ENCODE measurements at regions not wholly inside any gene's neighbourhood (a gene's known extent, or its start where the extent isn't known, plus 50 kb on each side); places are given as distances from the start of the nearest gene placed in this dataset.

GRCh38 chr7:25947669-25948516 lies 204.1 kb upstream of the NFE2L3 start:
- no peak for DNase-seq (ENCODE audit: low read depth, low spot score)

- no peak for DNase-seq (ENCODE audit: low read depth, low spot score)
These were observed 202.1 kb upstream of the NFE2L3 start for GRCh38 chr7:25949736-25950487.

DNA sequence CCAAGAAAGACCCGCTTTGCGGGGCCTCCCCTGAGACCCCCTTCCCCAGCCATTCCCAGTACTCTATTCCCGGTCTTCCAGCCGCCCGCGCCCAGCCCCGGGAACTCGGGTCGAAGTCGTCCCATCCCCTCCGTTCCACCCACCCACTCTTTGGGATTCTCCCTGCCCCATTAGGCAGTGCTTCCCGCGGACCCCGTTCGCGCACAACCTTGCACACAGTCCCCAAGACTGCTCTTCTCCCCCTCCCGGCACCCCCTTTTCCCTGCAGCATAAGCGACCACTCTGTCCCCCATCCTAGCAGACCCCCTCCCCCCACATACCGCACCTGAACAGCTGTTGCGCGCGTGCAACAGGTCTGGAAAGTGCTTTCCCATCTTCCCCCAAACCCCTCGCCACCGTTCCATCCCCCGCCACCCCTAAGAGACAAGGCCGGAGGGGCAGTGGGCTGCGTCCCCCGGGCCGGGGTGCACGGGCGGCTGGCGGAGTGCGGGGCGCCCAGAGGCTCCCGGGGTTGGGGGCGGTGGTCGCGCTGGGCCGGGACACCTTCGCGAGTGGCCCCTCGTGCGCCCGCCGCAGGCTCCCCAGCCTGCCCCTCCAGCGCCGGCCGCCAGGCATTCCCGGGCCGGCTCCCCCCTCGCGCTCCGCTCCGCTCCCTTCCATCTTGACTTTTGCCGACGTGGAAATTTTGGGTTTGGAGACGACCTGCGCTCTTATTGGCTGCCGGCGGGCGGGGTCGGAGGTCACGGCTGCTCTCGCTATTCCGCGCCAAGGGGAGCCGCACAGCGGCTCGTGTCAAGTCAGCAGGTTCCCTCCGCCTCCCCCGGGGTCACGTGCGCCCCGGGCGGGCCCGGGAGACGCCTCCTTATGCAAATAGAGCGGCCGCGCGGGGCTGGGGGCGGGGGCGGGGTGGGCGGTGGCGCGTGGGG lies 201.2 kb upstream of the NFE2L3 start:
- DNase-seq (ENCODE audit: low read depth, low spot score): peak; percentile 9

DNA sequence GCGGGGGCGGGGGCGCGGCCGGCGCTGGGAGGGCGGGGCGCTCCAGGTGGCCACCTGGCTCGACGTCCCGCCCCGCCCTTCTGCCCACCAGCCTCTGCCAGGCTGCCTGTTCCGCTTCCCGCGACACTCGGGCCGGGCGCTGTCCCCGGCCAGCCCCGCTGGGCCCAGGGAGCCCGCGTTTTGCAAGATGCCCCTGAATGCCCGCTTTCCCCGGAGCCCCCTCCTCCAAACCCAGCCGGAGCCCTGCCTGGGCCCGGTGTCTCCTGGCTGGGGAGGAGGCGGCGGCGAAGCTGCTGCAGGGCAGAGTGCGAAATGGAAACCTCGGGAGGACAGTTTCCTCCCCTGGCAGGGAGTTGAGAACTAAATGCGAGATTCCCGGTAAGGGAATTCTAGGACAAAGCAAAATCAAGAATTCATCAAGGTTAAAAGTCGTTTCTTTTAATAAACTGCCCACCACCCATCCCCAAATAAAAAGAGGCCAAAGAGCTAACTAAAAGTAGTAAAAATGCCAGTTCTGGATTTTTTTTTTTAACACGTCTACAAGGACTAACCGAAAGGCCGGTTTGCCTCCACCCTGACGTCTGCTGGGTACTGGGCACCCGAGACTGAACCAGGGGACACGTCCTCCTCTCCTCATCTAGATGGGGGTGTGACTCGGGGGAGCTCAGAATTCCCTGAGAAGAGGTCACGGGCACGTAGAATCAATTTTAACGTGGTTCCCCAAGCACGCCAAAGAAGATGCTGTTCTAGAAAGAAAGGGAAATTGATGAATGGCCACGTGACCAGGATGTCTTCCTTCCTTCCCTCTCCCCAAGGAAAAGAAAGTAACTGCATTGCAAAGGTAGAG lies 200.4 kb upstream of the NFE2L3 start:
- DNase-seq (ENCODE audit: low read depth, low spot score): no peak

GRCh38 chr7:25952261-25953057 lies 199.5 kb upstream of the NFE2L3 start:
- DNase-seq (ENCODE audit: low read depth, low spot score): no peak

- DNase-seq (ENCODE audit: low read depth, low spot score): no peak
These were observed 198.1 kb upstream of the NFE2L3 start for GRCh38 chr7:25953859-25954258.

GRCh38 chr7:25954395-25954794 lies 197.6 kb upstream of the NFE2L3 start:
- DNase-seq (ENCODE audit: low read depth, low spot score): no peak

DNA sequence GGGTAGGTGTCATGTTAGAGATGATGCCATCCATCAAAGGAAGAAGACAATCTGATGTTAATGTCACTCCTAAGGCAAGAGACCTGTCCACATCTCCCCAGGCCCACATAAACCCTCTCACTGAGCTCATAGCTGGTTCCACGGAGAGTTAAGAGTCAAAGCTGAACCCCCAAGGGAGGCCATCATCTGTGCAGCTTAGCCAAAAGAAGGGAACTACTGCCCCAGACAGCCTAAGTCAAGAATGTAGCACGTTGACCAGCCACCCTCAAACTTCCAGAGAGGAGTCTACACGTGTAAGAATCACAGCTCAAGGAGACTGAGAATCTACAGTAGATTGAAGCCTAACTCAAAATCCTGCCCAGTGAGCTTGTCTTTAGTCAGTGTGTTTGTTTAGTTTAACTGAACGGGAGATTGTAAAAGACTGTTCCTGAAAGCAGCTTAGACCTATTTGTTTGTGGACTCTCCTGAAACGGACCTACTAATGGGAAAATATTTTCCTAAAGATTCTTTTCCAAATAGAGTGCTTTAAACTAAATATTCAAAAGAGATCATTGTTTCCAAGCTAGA lies 192.7 kb upstream of the NFE2L3 start:
- DNase-seq (ENCODE audit: low read depth, low spot score): no peak

- DNase-seq (ENCODE audit: low read depth, low spot score): no peak
These were observed 188.3 kb upstream of the NFE2L3 start for GRCh38 chr7:25963733-25964132.

DNA sequence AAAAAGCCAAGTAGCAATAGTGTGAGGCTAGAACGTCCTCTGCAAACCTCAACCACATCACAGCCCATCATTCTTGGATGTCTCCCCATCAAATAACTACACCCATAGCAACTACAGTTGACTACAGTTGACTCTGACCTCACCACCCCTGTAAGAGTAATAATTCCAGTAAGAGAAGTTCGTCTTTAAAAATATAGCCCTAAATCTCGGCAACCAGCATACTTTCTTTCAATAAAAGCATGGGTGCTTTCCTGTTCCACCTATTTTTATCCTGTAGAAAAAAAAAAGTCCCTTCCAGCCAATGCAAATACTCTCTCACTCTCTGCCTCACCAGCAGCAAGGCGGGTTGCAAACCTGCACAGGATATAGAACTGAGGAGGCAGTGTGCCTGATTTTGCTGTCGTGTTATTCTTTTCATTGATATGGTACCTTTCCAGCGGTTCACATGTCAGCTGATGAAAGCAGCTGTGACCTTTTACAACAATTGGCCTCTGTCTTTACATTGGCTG lies 187.5 kb upstream of the NFE2L3 start:
- DNase-seq (ENCODE audit: low read depth, low spot score): no peak

- no peak for DNase-seq (ENCODE audit: low read depth, low spot score)
These were observed 186.4 kb upstream of the NFE2L3 start for GRCh38 chr7:25965405-25966123.

DNA sequence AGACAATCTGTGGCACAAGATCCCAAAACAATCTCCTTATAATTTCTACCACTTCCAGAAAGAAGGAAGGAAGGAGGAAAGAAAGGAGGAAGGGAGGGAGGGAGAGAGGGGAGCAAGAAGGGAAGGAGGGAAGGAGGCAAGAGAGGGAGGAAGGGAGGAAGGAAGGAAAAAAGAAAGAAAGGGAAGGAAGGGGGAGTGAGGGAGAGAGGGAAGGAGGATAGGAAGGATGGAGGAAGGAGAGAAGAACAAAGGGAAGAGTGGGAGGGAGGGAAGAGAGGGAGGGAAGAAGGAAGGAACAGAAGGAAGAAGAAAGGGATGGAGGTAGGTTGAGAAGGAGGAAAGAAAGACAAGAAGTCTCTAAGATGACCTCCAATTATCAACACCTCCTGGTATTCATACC lies 185.5 kb upstream of the NFE2L3 start:
- DNase-seq (ENCODE audit: low read depth, low spot score): no peak

DNA sequence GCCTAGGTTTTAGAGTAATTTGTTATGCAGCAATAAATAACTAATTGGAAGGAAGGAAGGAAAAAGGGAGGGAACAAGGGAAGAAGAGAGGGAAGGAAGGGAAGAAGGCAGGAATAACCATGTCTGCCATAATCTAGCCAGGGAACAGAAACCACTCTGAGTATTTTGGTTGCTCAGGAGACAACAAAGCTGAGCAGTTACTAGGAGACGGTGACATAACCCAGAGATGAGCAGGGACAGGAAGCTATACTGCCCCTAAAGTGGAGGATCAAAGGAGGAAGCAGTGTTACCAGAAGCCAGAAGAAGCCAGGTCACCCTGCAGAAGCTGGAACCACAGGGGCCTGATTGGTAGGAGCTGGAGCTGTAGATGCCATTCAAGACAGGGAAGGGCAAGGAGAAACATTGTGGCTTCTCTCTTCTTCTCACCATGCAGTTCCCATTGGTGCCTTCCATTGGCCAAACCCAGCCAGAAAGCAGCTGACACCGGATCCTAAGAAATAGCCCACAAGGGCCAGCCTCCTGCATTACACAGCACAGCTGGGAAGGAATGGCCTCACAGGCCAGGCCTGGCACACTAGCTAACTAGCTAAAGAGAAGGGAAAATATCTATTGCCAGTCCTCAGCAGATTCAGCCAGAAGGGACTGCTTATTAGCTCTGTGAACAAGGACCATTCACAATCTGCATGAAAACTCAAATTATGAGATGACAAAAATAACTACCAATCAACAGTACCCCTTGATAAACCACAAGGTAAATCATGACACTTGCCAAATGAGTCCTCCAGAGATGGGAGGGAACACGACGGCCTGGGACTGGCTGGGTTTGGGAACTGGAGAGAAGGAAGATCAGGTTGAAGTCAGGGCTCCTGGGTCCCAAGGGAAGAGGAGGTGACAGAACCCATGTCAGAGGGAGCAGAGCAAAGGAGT lies 184.5 kb upstream of the NFE2L3 start:
- no peak for DNase-seq (ENCODE audit: low read depth, low spot score)

GRCh38 chr7:25968205-25968993 lies 183.6 kb upstream of the NFE2L3 start:
- DNase-seq (ENCODE audit: low read depth, low spot score): no peak

DNA sequence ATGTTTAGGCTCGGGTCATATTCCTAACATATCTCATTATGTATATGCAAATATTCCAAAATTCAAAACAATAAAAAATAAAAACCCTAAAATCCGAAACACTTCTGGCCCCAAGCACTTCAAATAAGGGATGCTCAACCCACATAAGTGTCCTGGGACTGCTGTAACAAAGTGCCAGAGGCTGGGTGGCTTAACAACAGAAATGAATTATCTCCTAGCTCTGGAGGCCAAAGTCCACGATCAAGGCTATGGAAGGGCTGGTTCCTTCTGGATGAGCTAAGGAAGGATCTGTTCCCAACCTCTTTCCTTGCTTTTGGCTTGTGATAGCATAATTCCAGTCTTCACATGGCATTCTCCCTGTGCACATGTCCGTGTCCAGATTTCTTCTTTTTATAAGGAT lies 181.6 kb upstream of the NFE2L3 start:
- no peak for DNase-seq (ENCODE audit: low read depth, low spot score)

DNA sequence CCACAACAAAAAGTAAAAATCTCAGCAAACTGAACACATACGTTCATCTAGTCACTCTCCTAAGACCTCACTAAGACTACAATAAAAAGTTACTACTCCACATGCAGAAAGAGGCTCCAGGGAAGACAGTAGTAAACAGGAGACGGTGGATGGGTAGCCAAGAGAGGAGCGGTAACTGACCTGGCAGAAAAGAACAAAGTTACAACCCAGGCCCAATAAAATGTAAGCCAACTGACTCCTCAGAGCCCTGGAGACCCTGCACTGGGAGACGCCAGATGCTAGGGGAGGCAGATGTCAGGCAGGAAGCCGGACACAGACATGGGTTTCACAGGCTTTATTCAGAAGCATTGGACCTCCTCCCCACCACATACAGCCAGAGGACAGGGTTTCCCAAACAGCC lies 181.1 kb upstream of the NFE2L3 start:
- no peak for DNase-seq (ENCODE audit: low read depth, low spot score)

- DNase-seq (ENCODE audit: low read depth, low spot score): no peak
These were observed 175.4 kb upstream of the NFE2L3 start for GRCh38 chr7:25976630-25977029.
